GM12878 (cell line): ENCODE measurements at regions not wholly inside any gene's neighbourhood (a gene's known extent, or its start where the extent isn't known, plus 50 kb on each side); places are given as distances from the start of the nearest gene placed in this dataset.

Experiments
- ATAC-seq: fragments of 200-7000 bp; cut with Tn5 transposase; 3 replicates; pipeline ENCODE4 v1.9.1; 2020; ENCODE audit warnings: mild to moderate bottlenecking, moderate library complexity
- BruUV-seq: library from RNA; stranded (reverse); fragments of 400-500 nt; replicated peaks from 2 replicates; lab custom pipeline; 2021; lab: Mats Ljungman, UMichigan
- CTCF ChIA-PET: fragments of 300-600 bp; sonication (Branson Sonifier 250); formaldehyde crosslinking; extraction: SDS; loops from one replicate; lab custom pipeline; 2021; ENCODE audit warnings: inconsistent platforms; lab: Yijun Ruan, JAX
- POLR2A ChIA-PET: fragments of 350-600 bp; formaldehyde crosslinking; extraction: SDS; loops from one replicate; lab custom pipeline; 2021; ENCODE audit warnings: inconsistent platforms; lab: Charles Lee
- RAD21 ChIA-PET: fragments of 300-600 bp; sonication (Branson Sonifier 250); formaldehyde crosslinking; loops from one replicate; lab custom pipeline; 2023; ENCODE audit warnings: antibody characterized with exemption; ENCODE audit not compliant: unreplicated experiment; lab: Charles Lee
- SMC1A ChIA-PET: fragments of 300-600 bp; sonication (Branson Sonifier 250); formaldehyde crosslinking; loops from one replicate; lab custom pipeline; 2023; ENCODE audit not compliant: unreplicated experiment, uncharacterized antibody; lab: Charles Lee
- DNase-seq: peaks from one replicate; pipeline ENCODE4 v3.0.0-alpha.2; 2011; ENCODE audit warnings: low read depth, low spot score
- FAIRE-seq: peaks from 3 replicates; lab custom pipeline; 2011; peaks lifted over from hg19 to GRCh38; lab: Jason Lieb, UNC
- H2AFZ ChIP-seq: 2 replicates; pipeline ENCODE4 v1.6.0; 2011; ENCODE audit warnings: low read depth, low read length, control low read depth; ENCODE audit not compliant: control insufficient read depth
- H3K27ac ChIP-seq: 2 replicates; pipeline ENCODE4 v1.5.1; 2011; ENCODE audit warnings: control low read depth; ENCODE audit not compliant: control insufficient read depth, insufficient read depth
- H3K27me3 ChIP-seq, 2 experiments: replicated peaks in 1 of 2; 2 replicates each; pipeline versions ENCODE4 v1.6.0 to v1.6.1; 2011; ENCODE audit warnings: low read length in 1 of 2; ENCODE audit not compliant: control insufficient read depth in 2 of 2, insufficient read depth in 2 of 2
- H3K36me3 ChIP-seq, 2 experiments: 2 replicates each; pipeline ENCODE4 v1.5.1; 2011; ENCODE audit warnings: low read length in 1 of 2; ENCODE audit not compliant: control insufficient read depth in 2 of 2, insufficient read depth in 2 of 2
- H3K4me1 ChIP-seq: 2 replicates; pipeline ENCODE4 v1.6.1; 2011; ENCODE audit warnings: mild to moderate bottlenecking, low read length, moderate library complexity, mixed read lengths; ENCODE audit not compliant: control insufficient read depth, insufficient read depth
- H3K4me2 ChIP-seq: 2 replicates; pipeline ENCODE4 v1.6.0; 2011; ENCODE audit warnings: control low read depth; ENCODE audit not compliant: control insufficient read depth, insufficient read depth
- H3K4me3 ChIP-seq: fragments of 200-600 bp; sonication (generic); 2 replicates; pipeline ENCODE4 v1.5.1; 2016
- H3K79me2 ChIP-seq: 2 replicates; pipeline ENCODE4 v1.6.0; 2011; ENCODE audit warnings: low read length; ENCODE audit not compliant: control insufficient read depth, insufficient read depth
- H3K9ac ChIP-seq: 2 replicates; pipeline ENCODE4 v1.8.0; 2011; ENCODE audit warnings: low read length, control low read depth, mixed read lengths; ENCODE audit not compliant: control insufficient read depth, insufficient read depth
- H3K9me3 ChIP-seq: replicated peaks from 3 replicates; pipeline ENCODE4 v1.5.1; 2011; ENCODE audit warnings: mild to moderate bottlenecking, low read length; ENCODE audit not compliant: control insufficient read depth, insufficient read depth
- H4K20me1 ChIP-seq: 2 replicates; pipeline ENCODE4 v1.6.0; 2011; ENCODE audit not compliant: control insufficient read depth, insufficient read depth
- ATF7 ChIP-seq: fragments of 450-650 bp; IDR thresholded peaks from 2 replicates; pipeline ENCODE4 v1.6.1; 2016; ENCODE audit warnings: low read depth, mild to moderate bottlenecking
- BMI1 ChIP-seq: fragments of 450-650 bp; IDR thresholded peaks from 2 replicates; pipeline ENCODE4 v1.6.1; 2016; ENCODE audit warnings: mild to moderate bottlenecking, moderate library complexity, borderline replicate concordance
- CBX3 ChIP-seq: fragments of 200-600 bp; sonication (generic); IDR thresholded peaks from 2 replicates; pipeline ENCODE4 v1.6.1; 2016; ENCODE audit warnings: low read depth, borderline replicate concordance
- CEBPB ChIP-seq, 2 experiments: fragments of 150-350 bp in 1 of 2; IDR thresholded peaks; 2 replicates each; pipeline ENCODE4 v1.6.1; 2012 to 2014; ENCODE audit warnings: low read depth in 2 of 2, low read length in 2 of 2, borderline replicate concordance in 1 of 2, inconsistent platforms in 1 of 2
- E2F4 ChIP-seq: IDR thresholded peaks from 2 replicates; pipeline ENCODE4 v1.6.1; 2012; ENCODE audit warnings: low read depth, low read length, improper control_type of control experiment
- EZH2 ChIP-seq: IDR thresholded peaks from 2 replicates; pipeline ENCODE4 v1.6.1; 2012; ENCODE audit warnings: low read depth, mild to moderate bottlenecking, control low read depth, inconsistent platforms, low read length, borderline replicate concordance; ENCODE audit not compliant: control insufficient read depth
- HDAC6 ChIP-seq: fragments of 200-600 bp; sonication (generic); IDR thresholded peaks from one replicate; pipeline ENCODE4 v1.8.0; 2017; ENCODE audit warnings: antibody characterized with exemption; ENCODE audit not compliant: unreplicated experiment
- IRF5 ChIP-seq: fragments of 450-650 bp; IDR thresholded peaks from 2 replicates; pipeline ENCODE4 v1.6.1; 2017; ENCODE audit warnings: borderline replicate concordance
- JUNB ChIP-seq: IDR thresholded peaks from 2 replicates; pipeline ENCODE4 v1.6.1; 2016; ENCODE audit warnings: antibody characterized with exemption, mild to moderate bottlenecking
- MEF2B ChIP-seq: fragments of 450-650 bp; IDR thresholded peaks from 2 replicates; pipeline ENCODE4 v1.6.1; 2018; ENCODE audit warnings: mild to moderate bottlenecking, moderate library complexity; ENCODE audit not compliant: partially characterized antibody, poor library complexity, severe bottlenecking
- MTA2 ChIP-seq: fragments of 450-650 bp; IDR thresholded peaks from 2 replicates; pipeline ENCODE4 v1.6.1; 2016; ENCODE audit warnings: low read depth, mild to moderate bottlenecking, moderate library complexity
- MXI1 ChIP-seq: fragments of 150-350 bp; IDR thresholded peaks from 2 replicates; pipeline ENCODE4 v1.6.1; 2011; ENCODE audit warnings: low read depth, mild to moderate bottlenecking, inconsistent platforms, low read length, improper control_type of control experiment
- NBN ChIP-seq: fragments of 450-650 bp; IDR thresholded peaks from 2 replicates; pipeline ENCODE4 v1.6.1; 2016
- NFXL1 ChIP-seq: fragments of 450-650 bp; IDR thresholded peaks from 2 replicates; pipeline ENCODE4 v1.6.1; 2017; ENCODE audit warnings: antibody characterized with exemption, mild to moderate bottlenecking, borderline replicate concordance
- NRF1 ChIP-seq: conservative IDR thresholded peaks from 2 replicates; pipeline ENCODE4 v1.6.1; 2011; ENCODE audit warnings: mild to moderate bottlenecking, low read depth, low read length, improper control_type of control experiment
- RAD51 ChIP-seq: fragments of 450-650 bp; IDR thresholded peaks from 2 replicates; pipeline ENCODE4 v1.6.1; 2016; ENCODE audit warnings: moderate library complexity, mild to moderate bottlenecking, inconsistent platforms
- SIX5 ChIP-seq: IDR thresholded peaks from 2 replicates; pipeline ENCODE4 v1.6.1; 2011; ENCODE audit warnings: mild to moderate bottlenecking, low read depth, low read length, moderate library complexity; ENCODE audit not compliant: severe bottlenecking
- ZNF217 ChIP-seq: fragments of 450-650 bp; IDR thresholded peaks from 2 replicates; pipeline ENCODE4 v1.6.1; 2017; ENCODE audit warnings: antibody characterized with exemption, mild to moderate bottlenecking
- ZNF622 ChIP-seq: fragments of 450-650 bp; IDR thresholded peaks from 2 replicates; pipeline ENCODE4 v1.6.1; 2017; ENCODE audit warnings: mild to moderate bottlenecking, inconsistent platforms
- WGBS: methylation state at CpG from one replicate; pipeline ENCODE4 v1.1.6; 2016; ENCODE audit warnings: low lambda C conversion rate; ENCODE audit not compliant: insufficient replicate concordance, insufficient coverage; ENCODE audit errors: missing lambda C conversion rate; 5-methylcytosine and 5-hydroxymethylcytosine counted together
- in situ Hi-C: fragments of 300-500 bp; cut with MboI; formaldehyde crosslinking; loops from 9 replicates; pipeline ENCODE4 v1.14.3; 2018; ENCODE audit warnings: mixed read lengths
- intact Hi-C: fragments of 100-400 bp; cut with micrococcal nuclease; formaldehyde crosslinking; loops from one replicate; pipeline ENCODE4 v1.14.2; 2022; ENCODE audit not compliant: unreplicated experiment

GRCh38 chr2:164079258-164079657, 343.4 kb upstream of the FIGN start:
- H3K9me3 ChIP-seq = no peaks in the 10 kb centered on the region
- H3K9ac ChIP-seq = no peak overlapping the region
- no peaks in the 10 kb centered on the region for H3K79me2 ChIP-seq
- no peaks in the 10 kb centered on the region for H4K20me1 ChIP-seq
- H3K36me3 ChIP-seq = no peaks in the 10 kb centered on the region
- no peaks in the 10 kb centered on the region for H3K4me1 ChIP-seq
- TF ChIP-seq CBX3 = no peak
- no peak for TF ChIP-seq EZH2
- no peak for TF ChIP-seq CEBPB (IDR thresholded peaks at IDR 0.05; ENCODE audit: borderline replicate concordance in 1 of 2, low read depth in 2 of 2, low read length in 2 of 2)
- no peak for TF ChIP-seq MEF2B
- TF ChIP-seq NFXL1 = no peak
- no peak for TF ChIP-seq NBN
- no peak for TF ChIP-seq HDAC6
- no peak for TF ChIP-seq BMI1
- TF ChIP-seq RAD51 = no peak
- no peak for TF ChIP-seq ATF7
- no peak for TF ChIP-seq SIX5
- TF ChIP-seq MTA2 = no peak
- no peak for TF ChIP-seq NRF1
- TF ChIP-seq ZNF217 = no peak
- no peak for TF ChIP-seq ZNF622
- no peak for TF ChIP-seq MXI1
- TF ChIP-seq E2F4 = no peak
- TF ChIP-seq JUNB = no peak
- no peak for TF ChIP-seq IRF5
- 0% methylated on average over 2 of the region's 2 CpGs for WGBS
- FAIRE-seq (no peak), DNase-seq (no peak), ATAC-seq (no peak)
- H2AFZ ChIP-seq = no peak overlapping the region
- no peak overlapping the region for H3K27ac ChIP-seq
- H3K27me3 ChIP-seq = no peaks in the 10 kb centered on the region
- RAD21 ChIA-PET = no interaction called here
- no peak overlapping the region for H3K4me2 ChIP-seq
- in situ Hi-C loops = no loop called here
- intact Hi-C loops = no loop called here
- BruUV-seq = no TSS peak
- POLR2A ChIA-PET = interaction anchor here (0.9 kb wide), 1 partner anchor 27 kb away, joined by 3 read pairs; no protein-coding TSS in a partner anchor
- CTCF ChIA-PET = interaction anchor here (1.2 kb wide), 1 partner anchor 9 kb away, joined by 3 read pairs; no protein-coding TSS in a partner anchor
- no peak overlapping the region for H3K4me3 ChIP-seq
- SMC1A ChIA-PET = interaction anchor here (1.1 to 1.2 kb wide), 2 partner anchors 10 to 63 kb away, joined by 3 read pairs; no protein-coding TSS in a partner anchor
